AG09319 (cell line): ENCODE measurements at regions not wholly inside any gene's neighbourhood (a gene's known extent, or its start where the extent isn't known, plus 50 kb on each side); places are given as distances from the start of the nearest gene placed in this dataset.

Experiments used
- DNase-seq: peaks from one replicate; pipeline ENCODE4 v3.0.0-alpha.2; 2010; ENCODE audit warnings: low read depth; ENCODE audit errors: extremely low read depth
- TF ChIP-seq, protein P1 (sequence below): IDR thresholded peaks from 2 replicates; pipeline ENCODE4 v1.5.1; 2011; ENCODE audit warnings: low read depth, mild to moderate bottlenecking, inconsistent platforms, low read length, moderate library complexity

DNA sequence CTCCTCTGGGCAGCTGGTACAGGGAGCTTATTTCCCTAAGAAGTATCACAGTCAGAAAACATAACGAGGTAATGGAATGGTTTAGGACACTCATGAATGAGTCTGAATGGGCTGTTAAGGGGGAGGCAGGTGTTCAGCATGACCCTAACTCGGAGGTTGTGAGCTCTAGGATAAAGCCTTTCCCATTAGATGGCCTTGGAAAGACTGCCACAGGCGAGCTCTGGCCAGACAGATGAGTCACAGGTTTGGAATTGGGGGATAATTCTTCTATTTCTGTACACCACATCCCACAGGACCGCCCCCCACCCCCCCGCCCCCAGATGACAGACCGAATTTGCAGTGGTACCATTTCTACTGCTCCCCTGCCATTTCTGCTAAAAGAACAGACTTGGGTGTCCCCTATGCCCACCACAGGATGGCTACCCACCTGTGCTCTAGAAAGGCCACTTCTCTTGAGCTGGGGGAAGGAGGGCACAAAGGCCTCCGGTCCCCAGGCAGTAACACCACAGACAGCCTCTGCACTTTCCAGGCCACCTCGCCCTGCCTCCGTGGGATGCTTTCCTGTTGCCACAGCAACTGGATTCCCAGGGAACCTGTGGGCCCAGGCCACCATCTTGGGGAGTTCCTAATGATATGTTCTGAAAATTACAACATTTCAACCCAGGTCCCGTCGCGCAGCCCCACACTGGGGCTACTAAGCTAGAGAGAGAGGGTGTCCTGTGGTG, 76.7 kb downstream of the TRIM29 start:
- TF ChIP-seq, protein P1, sequence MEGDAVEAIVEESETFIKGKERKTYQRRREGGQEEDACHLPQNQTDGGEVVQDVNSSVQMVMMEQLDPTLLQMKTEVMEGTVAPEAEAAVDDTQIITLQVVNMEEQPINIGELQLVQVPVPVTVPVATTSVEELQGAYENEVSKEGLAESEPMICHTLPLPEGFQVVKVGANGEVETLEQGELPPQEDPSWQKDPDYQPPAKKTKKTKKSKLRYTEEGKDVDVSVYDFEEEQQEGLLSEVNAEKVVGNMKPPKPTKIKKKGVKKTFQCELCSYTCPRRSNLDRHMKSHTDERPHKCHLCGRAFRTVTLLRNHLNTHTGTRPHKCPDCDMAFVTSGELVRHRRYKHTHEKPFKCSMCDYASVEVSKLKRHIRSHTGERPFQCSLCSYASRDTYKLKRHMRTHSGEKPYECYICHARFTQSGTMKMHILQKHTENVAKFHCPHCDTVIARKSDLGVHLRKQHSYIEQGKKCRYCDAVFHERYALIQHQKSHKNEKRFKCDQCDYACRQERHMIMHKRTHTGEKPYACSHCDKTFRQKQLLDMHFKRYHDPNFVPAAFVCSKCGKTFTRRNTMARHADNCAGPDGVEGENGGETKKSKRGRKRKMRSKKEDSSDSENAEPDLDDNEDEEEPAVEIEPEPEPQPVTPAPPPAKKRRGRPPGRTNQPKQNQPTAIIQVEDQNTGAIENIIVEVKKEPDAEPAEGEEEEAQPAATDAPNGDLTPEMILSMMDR: no peak
- DNase-seq: no peak

DNA sequence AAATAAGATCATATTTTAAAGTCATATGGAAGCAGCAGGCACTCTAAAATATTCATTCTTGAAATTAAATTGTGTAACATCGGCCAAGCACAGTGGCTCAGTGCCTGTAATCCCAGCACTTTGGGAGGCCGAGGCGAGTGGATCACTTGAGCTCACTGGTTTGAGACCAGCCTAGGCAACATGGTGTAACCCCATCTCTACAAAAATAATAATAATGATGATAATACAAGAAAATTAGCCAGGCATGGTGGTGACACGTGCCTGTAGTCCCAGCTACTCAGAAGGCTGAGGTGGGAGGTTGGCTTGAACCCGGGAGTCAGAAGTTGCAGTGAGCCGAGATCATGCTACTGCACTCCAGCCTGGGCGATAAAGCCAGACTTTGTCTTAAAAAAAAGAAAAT, 77.4 kb downstream of the TRIM29 start:
- TF ChIP-seq, protein P1: no peak
- no peak for DNase-seq

DNA sequence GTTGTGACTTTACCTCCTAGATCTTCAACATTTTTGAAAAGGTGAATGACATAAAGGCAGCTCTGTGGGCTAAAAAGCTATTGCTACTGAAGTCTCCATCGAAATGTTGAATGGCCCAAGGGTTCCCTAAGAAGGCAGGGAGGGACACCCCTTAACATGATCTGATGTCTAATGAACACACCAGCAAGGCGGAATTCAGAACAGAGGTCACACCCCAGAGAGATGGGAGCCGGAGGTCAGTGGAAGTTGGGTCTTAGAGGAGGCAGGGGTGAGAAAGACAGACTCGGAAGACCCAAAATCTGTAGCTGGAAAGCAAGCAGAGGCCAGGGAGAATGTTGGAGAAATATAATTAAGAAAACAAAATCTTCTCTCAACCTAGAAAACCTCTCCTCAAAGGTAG, 79.0 kb downstream of the TRIM29 start:
- TF ChIP-seq, protein P1: no peak
- DNase-seq: no peak

DNA sequence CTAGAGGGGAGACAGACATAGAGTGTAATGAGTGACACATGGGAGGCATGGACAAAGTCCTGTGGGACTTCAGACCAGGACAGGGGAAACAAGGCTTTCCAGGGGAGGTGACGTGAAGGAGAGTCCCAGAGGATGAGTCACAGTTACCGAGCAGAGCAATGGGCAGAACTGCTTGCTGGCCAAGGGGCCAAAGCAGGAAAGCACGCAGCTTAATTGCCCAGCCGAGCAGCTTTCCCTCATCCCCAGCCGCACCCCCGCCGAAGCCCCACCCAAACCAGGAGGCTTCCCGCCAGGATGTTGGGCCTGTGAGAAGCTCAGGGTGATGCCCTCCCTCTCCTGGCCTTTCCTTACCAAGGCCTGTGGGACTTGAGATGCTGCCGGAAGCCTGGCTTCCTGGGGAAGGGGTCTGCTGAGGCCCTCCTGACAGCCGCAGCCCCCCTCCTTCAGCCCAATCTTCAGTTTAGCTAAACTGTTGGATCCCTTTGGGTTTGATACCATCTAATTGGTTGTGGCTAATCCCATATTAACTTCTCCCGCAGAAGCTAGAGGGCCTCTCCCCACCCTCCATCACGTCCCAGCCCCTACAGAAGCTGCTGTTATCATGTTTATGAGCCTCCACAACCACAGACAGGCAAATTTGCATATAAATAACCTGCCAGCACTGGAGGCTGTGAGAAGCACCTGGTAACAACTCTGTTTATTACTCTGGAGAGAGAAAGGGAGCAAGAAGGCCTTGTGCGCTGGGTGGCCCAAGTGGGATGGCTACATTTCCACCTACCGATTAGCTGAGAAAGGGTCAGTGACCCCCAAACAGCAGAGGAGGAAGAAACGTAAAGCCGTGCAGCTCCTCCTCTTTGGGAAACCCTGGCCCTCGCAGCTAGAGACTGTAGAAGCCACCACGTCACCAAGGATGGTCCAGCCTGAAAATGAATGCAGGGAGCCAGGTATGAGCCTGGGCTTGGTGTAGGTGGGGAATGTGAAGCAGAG, 80.0 kb downstream of the TRIM29 start:
- no peak for DNase-seq
- TF ChIP-seq, protein P1: no peak

DNA sequence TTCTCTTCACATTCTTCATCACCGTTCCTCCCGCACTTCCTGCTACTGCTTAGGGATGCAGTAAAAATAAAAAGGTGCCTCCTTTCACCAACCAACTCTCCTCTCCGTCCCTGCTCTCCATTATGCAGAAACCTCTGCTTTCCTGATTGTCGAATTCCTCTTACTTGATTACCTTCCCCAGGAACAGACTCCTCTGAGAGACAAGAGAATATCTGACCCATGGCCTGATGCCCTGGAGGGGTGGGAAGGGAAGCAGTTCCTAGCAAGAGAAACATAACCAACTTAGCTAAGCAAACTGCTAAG, 80.9 kb downstream of the TRIM29 start:
- TF ChIP-seq, protein P1: no peak
- DNase-seq: no peak

DNA sequence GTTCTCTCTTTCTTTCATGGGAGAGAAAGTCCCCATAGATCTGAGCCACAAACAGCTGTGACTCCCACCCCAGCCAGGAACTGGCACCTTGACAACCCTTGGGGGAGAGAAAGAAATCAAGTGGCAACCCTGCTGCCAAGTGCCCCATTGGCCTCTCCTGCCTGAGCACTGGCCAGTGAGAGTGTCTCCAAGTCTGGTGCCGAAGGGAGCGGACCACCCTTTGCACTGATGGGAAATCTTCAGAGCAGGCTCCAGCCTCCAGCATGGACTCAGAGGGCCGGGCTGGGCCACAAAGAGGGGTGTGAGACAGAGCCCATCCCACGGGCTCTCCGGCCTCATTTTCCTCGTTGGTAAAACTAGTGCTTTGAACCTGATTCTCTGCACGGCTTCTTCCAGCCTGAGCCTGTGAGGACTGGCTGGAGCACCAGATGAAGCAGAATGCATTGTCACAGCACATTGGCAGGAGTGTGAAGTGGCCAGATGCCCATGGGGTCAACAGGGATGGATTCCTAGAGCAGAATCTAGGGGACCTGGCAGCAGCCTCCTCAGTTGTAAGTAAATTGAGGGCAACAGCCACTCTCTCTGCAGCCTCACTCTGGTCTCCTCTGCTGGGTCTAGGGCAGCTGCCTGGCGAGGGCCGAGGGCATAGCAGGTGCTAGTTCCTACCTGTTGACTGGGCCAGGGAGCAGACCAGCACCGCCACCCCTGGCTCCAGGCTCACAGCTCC, 81.4 kb downstream of the TRIM29 start:
- TF ChIP-seq, protein P1: no peak
- no peak for DNase-seq
